GM21786 (cell line): ENCODE measurements at regions not wholly inside any gene's neighbourhood (a gene's known extent, or its start where the extent isn't known, plus 50 kb on each side); places are given as distances from the start of the nearest gene placed in this dataset.
"Not testable (repeated sequence)": the region's sequence is repeated elsewhere in the genome, so short reads cannot be mapped to it uniquely, and the experiment has no call there.

ENCODE experiments used
- ATAC-seq: cut with Tn5 transposase; IDR thresholded peaks from one replicate; pipeline ENCODE4 v1.9.1; 2021; ENCODE audit not compliant: unreplicated experiment

DNA sequence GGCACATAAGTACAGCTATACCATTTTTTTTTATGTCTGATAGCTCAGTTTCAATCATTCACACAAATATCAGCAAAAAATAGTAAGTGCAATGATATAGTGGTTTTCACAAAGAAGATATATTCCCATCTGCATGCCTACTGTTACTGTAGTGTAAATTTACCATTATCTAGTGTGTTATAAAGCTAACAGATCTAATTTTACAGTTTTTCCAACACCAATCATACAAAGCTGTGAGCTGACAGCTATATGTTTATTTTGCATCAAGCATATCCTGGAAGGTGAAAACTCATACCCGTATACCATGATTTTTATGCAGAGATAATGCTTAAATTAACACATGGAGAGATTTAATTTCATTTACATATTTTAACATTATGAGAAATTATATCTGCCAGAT, 89.9 kb upstream of the HAPLN1 start:
- no peak for ATAC-seq

DNA sequence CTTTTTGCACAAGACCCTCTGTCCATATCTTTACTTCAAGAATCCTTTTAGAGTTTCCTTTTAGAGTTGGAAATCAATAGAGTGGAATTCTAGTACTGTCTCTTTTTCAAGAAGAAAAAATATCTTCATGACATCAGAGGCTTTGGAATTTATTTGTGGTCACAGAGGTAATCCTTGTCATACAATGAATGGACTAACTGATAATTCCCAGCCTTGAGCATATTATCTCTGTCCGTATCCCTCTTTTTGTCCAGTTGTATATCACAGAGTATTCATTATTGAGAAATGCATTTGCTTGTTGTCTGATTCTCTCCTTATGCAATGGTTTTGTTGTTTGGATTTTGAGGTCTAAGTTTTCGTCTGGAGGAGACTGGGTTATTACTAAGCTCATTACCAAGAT, 82.0 kb upstream of the HAPLN1 start:
- no peak for ATAC-seq

DNA sequence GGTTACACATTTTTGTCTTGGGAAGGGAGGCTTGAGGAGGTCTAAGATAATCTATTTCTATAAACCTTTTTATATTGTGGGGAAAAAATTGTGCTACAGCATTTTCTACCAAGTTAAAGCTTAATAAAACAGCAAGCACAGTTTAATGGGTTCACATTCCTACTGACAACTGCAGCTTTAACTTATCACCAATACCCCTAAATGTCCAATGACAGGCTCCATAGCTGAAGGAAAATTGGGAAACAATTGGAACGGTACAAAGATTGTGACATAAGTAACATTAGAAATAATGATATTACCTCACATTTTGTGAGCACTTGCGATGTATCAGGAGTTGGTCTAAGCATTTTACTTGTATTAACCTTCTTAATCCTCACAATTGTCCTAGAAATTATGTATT, 79.5 kb upstream of the HAPLN1 start:
- no peak for ATAC-seq

- not testable (repeated sequence) for ATAC-seq
Measured at GRCh38 chr5:83799020-83799419, 78.4 kb upstream of the HAPLN1 start.

- ATAC-seq, result no peak
Measured at GRCh38 chr5:83789371-83789770, 68.7 kb upstream of the HAPLN1 start.

DNA sequence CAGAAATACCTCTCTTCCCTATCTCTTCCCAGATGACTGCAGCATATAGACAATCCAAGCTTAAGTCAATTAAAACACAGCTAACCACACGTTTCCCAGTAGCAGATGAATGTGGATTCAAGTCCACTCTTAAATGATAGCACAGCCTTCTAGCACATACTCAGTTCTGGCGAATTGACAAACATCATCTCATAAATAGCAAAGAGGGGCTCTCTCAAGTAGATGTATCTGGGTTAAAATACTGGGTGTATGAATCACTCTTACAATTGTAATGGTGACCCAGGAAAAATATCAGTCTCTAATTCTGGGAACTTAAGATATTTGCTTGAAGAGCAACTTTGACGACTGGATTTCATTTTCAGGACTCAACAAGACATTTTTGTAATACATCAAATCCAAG, 67.0 kb upstream of the HAPLN1 start:
- no peak for ATAC-seq

DNA sequence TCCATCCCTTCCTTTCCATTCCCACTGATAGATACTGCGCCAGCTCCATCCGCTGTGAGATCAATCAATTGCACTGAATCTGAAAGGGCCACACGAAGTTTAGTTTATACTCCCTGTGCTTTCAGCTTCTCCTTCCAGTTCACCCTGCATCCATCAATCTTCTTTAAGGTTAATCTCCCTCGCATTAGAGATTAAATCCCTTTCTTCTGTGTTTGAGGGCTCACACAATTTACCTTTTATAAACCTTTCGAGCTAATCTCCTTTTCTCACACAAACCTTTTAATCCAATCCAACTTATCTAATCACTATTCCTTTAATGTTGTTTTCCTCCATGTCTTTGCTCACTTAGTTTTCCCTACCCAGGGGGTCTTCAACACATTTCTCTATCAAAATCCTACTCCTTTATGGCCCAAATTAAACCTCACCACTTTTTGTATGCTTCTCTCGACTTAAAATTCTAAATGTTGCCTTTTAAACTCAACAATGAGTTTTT, 64.6 kb upstream of the HAPLN1 start:
- ATAC-seq, result no peak

GRCh38 chr5:83780699-83781350, 60.2 kb upstream of the HAPLN1 start:
- no peak for ATAC-seq

DNA sequence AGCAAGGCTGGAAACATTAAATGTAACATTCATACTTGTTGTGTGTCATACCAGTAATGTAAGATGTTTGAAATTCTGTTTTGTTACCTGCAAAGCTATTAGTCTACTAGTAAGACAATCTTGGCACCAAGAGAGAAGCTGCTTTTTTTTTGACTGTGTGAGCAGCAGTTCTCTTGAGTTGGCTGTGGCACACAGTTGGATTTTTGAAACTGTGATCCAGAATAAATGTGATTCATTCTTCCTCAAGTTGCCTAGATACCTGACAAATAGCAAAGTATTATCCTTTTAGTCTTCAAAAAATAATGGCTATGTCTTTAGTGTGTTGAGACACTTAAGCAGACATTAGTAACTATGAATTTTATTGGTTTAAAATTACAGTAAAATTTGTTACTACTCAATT, 57.2 kb upstream of the HAPLN1 start:
- no peak for ATAC-seq

DNA sequence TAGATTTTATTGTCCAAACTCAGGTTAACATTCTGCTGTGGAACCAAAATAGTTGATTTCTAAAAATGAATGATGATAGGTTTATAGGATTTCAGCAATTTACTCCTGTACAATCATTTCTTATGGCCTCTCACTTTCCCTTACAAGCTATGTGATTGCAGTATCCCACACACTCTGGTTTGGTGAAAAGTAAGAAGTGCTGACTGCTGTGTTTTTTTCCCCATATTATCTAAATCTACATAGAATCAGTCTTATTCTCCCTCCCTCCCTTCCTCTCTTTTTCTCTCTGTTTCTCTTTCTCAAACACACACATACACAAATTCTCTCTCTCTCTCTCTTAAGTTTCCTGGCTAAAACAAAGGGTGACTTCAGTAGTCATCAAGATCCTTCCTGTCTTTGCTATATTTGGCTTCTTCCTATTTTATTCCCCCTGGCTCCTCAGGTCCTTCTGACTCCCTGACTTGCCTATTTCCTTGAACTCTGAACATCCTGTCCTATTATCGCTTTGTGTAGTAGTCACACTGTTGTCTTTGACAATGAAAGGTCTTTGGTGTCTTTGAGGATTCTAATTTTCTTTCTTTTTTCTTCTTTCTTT, 55.9 kb upstream of the HAPLN1 start:
- no peak for ATAC-seq
